Cardiac fibroblast (primary cell): ENCODE measurements at regions not wholly inside any gene's neighbourhood (a gene's known extent, or its start where the extent isn't known, plus 50 kb on each side); places are given as distances from the start of the nearest gene placed in this dataset.

ENCODE experiments used
- DNase-seq, 2 donors: peaks; one replicate each; pipeline versions ENCODE4 v3.0.0 to v3.0.0-alpha.2; 2010; ENCODE audit warnings: low read depth in 2 of 2
- H3K4me3 ChIP-seq, 2 donors: replicated peaks in 1 of 2; 1 replicate in 1 of 2; 2 replicates in 1 of 2; pipeline ENCODE4 v1.5.1; 2011; ENCODE audit warnings: low read depth in 2 of 2, low read length in 2 of 2, mild to moderate bottlenecking in 2 of 2, moderate library complexity in 1 of 2
- CTCF ChIP-seq: IDR thresholded peaks from one replicate; pipeline ENCODE4 v1.5.1; 2011; ENCODE audit warnings: low read depth, mild to moderate bottlenecking, low read length, inconsistent platforms

GRCh38 chr6:167441715-167442206 is 116.9 kb downstream of the TTLL2 start:
- no peak for TF ChIP-seq CTCF
- no peak overlapping the region for H3K4me3 ChIP-seq
- peak in 1 of 2 donors; percentile 1 for DNase-seq

- TF ChIP-seq CTCF = no peak
These were observed 117.4 kb downstream of the TTLL2 start for GRCh38 chr6:167442245-167442644.

GRCh38 chr6:167442796-167443680 is 118.2 kb downstream of the TTLL2 start:
- H3K4me3 ChIP-seq = no peak overlapping the region
- no peak for TF ChIP-seq CTCF
- no peak for DNase-seq

More at GRCh38 chr6:167442245-167442644, 117.4 kb downstream of the TTLL2 start:
- H3K4me3 ChIP-seq = no peak overlapping the region
- DNase-seq = no peak

GRCh38 chr6:167444602-167445346 is 119.9 kb downstream of the TTLL2 start:
- H3K4me3 ChIP-seq = no peak overlapping the region
- no peak for TF ChIP-seq CTCF
- DNase-seq = no peak

- no peak for TF ChIP-seq CTCF
- H3K4me3 ChIP-seq = no peak overlapping the region
These were observed 120.7 kb downstream of the TTLL2 start for GRCh38 chr6:167445568-167445967.

GRCh38 chr6:167446046-167446445 is 121.2 kb downstream of the TTLL2 start:
- no peak for TF ChIP-seq CTCF
- H3K4me3 ChIP-seq = no peak overlapping the region
- DNase-seq = no peak

More at GRCh38 chr6:167445568-167445967, 120.7 kb downstream of the TTLL2 start:
- DNase-seq = no peak
